K562 (cell line): ENCODE measurements at regions not wholly inside any gene's neighbourhood (a gene's known extent, or its start where the extent isn't known, plus 50 kb on each side); places are given as distances from the start of the nearest gene placed in this dataset.

Experiments used
- ATAC-seq: fragments of 200-7000 bp; cut with Tn5 transposase; 3 replicates; pipeline ENCODE4 v1.9.1; 2020; ENCODE audit warnings: moderate library complexity
- BruUV-seq: library from RNA; stranded (reverse); fragments of 400-500 nt; replicated peaks from 2 replicates; lab custom pipeline; 2021; lab: Mats Ljungman, UMichigan
- CTCF ChIA-PET: fragments of 300-600 bp; formaldehyde crosslinking; extraction: SDS; loops from one replicate; lab custom pipeline; 2021; ENCODE audit warnings: low intra/inter-chr PET ratio; lab: Yijun Ruan, JAX
- POLR2A ChIA-PET: fragments of 300-600, 350-650 bp; sonication (Branson Sonifier 250); formaldehyde crosslinking; extraction: SDS; loops from one replicate; lab custom pipeline; 2021; ENCODE audit warnings: antibody characterized with exemption, inconsistent platforms; lab: Yijun Ruan, JAX
- DNase-seq, 4 experiments: peaks; one replicate each; pipeline versions ENCODE4 v3.0.0 to v3.0.0-alpha.2; 2011 to 2018; ENCODE audit warnings: low spot score in 3 of 4, mixed read lengths in 3 of 4; ENCODE audit errors: extremely low read depth in 1 of 4
- FAIRE-seq: peaks from 2 replicates; lab custom pipeline; 2011; peaks lifted over from hg19 to GRCh38; lab: Jason Lieb, UNC
- H2AFZ ChIP-seq: 2 replicates; pipeline ENCODE4 v1.6.0; 2011; ENCODE audit warnings: low read depth, low read length, control low read depth, inconsistent platforms
- H3K27ac ChIP-seq: fragments of 200-600 bp; 3 replicates; pipeline ENCODE4 v1.8.0; 2011; ENCODE audit warnings: low read depth, mild to moderate bottlenecking, control low read depth, inconsistent platforms, low read length, moderate library complexity, mixed read lengths; ENCODE audit errors: extremely low read depth
- H3K27me3 ChIP-seq, 2 experiments: fragments of 300-600 bp in 1 of 2; 2 replicates in 1 of 2; 3 replicates in 1 of 2; pipeline versions ENCODE4 v1.6.0 to v1.8.0; 2011; ENCODE audit warnings: inconsistent platforms in 2 of 2, low read length in 2 of 2, mild to moderate bottlenecking in 1 of 2, mixed read lengths in 1 of 2, moderate library complexity in 1 of 2; ENCODE audit not compliant: control insufficient read depth in 2 of 2, insufficient read depth in 2 of 2
- H3K36me3 ChIP-seq: fragments of 300-600 bp; 3 replicates; pipeline ENCODE4 v1.8.0; 2011; ENCODE audit warnings: mild to moderate bottlenecking, low read length, inconsistent platforms; ENCODE audit not compliant: control insufficient read depth, insufficient read depth
- H3K4me1 ChIP-seq, 2 experiments: fragments of 200-600 bp in 1 of 2; replicated peaks in 1 of 2; 2 replicates in 1 of 2; 3 replicates in 1 of 2; pipeline versions ENCODE4 v1.5.1 to v1.8.0; 2011; ENCODE audit warnings: inconsistent platforms in 2 of 2, low read length in 2 of 2, mild to moderate bottlenecking in 1 of 2, mixed read lengths in 1 of 2, moderate library complexity in 1 of 2; ENCODE audit not compliant: control insufficient read depth in 2 of 2, insufficient read depth in 2 of 2
- H3K4me2 ChIP-seq: 2 replicates; pipeline ENCODE4 v1.6.1; 2011; ENCODE audit warnings: low read length, control low read depth, inconsistent platforms, mixed read lengths; ENCODE audit not compliant: insufficient read depth
- H3K4me3 ChIP-seq: fragments of 200-600 bp; sonication (generic), shearing (Covaris generic); 2 replicates; pipeline ENCODE4 v1.5.1; 2016; ENCODE audit warnings: control low read depth, inconsistent platforms
- H3K79me2 ChIP-seq: fragments of 200-600 bp; 3 replicates; pipeline ENCODE4 v1.8.0; 2011; ENCODE audit warnings: low read length, inconsistent platforms; ENCODE audit not compliant: control insufficient read depth, insufficient read depth
- H3K9ac ChIP-seq, 2 experiments: 2 replicates each; pipeline versions ENCODE4 v1.6.0 to v1.6.1; 2011; ENCODE audit warnings: low read depth in 2 of 2, low read length in 2 of 2, control low read depth in 1 of 2, inconsistent platforms in 1 of 2, mild to moderate bottlenecking in 1 of 2, mixed read lengths in 1 of 2; ENCODE audit not compliant: insufficient read depth in 1 of 2
- H3K9me1 ChIP-seq: one replicate; pipeline ENCODE4 v1.6.0; 2011; ENCODE audit warnings: inconsistent platforms, mild to moderate bottlenecking, low read length, moderate library complexity; ENCODE audit not compliant: control insufficient read depth, insufficient read depth
- H3K9me3 ChIP-seq: replicated peaks from 2 replicates; pipeline ENCODE4 v1.5.1; 2011; ENCODE audit warnings: low read depth, low read length, inconsistent platforms; ENCODE audit not compliant: control insufficient read depth, insufficient read depth
- H4K20me1 ChIP-seq: replicated peaks from 2 replicates; pipeline ENCODE4 v1.6.1; 2011; ENCODE audit warnings: low read length, inconsistent platforms, mixed read lengths; ENCODE audit not compliant: control insufficient read depth, insufficient read depth
- EP300 ChIP-seq: IDR thresholded peaks from 2 replicates; pipeline ENCODE4 v1.6.1; 2012; ENCODE audit warnings: low read length, improper control_type of control experiment
- JUND ChIP-seq, 2 experiments: IDR thresholded peaks; 2 replicates in 1 of 2; 3 replicates in 1 of 2; pipeline ENCODE4 v1.6.1; 2011; ENCODE audit warnings: borderline replicate concordance in 2 of 2, low read depth in 2 of 2, low read length in 2 of 2, improper control_type of control experiment in 1 of 2, missing biosample characterization in 1 of 2, missing genetic modification characterization in 1 of 2, missing genetic modification reagents in 1 of 2
- NFATC3 ChIP-seq: fragments of 450-650 bp; IDR thresholded peaks from 2 replicates; pipeline ENCODE4 v1.6.1; 2017; ENCODE audit warnings: mild to moderate bottlenecking
- NR2C1 ChIP-seq, 2 experiments: fragments of 450-650 bp; IDR thresholded peaks; 2 replicates each; pipeline ENCODE4 v1.6.1; 2017; ENCODE audit warnings: mild to moderate bottlenecking in 2 of 2, antibody characterized with exemption in 1 of 2, inconsistent platforms in 1 of 2, missing compliant biosample characterization in 1 of 2, missing genetic modification characterization in 1 of 2
- ZNF75A ChIP-seq: fragments of 450-650 bp; formaldehyde crosslinking; IDR thresholded peaks from 2 replicates; pipeline ENCODE4 v1.4.0; 2020; ENCODE audit warnings: mild to moderate bottlenecking
- WGBS: fragments of 100-300 bp; shearing (Covaris generic); methylation state at CpG from one replicate; pipeline ENCODE4 v1.1.6; 2016; ENCODE audit warnings: low coverage, mixed read lengths; ENCODE audit not compliant: insufficient coverage; ENCODE audit errors: missing lambda C conversion rate; 5-methylcytosine and 5-hydroxymethylcytosine counted together
- in situ Hi-C: fragments of 300-500 bp; cut with MboI; formaldehyde crosslinking; loops from 4 replicates; pipeline ENCODE4 v1.15.0; 2018; ENCODE audit warnings: inconsistent platforms, mixed read lengths
- intact Hi-C: fragments of 100-400 bp; cut with micrococcal nuclease; formaldehyde crosslinking; loops from 2 replicates; pipeline ENCODE4 v1.14.2; 2022
- TF ChIP-seq, protein P1 (sequence below): fragments of 250-450 bp; sonication (Bioruptor Pico); IDR thresholded peaks from 2 replicates; pipeline ENCODE4 v1.8.0; 2022; ENCODE audit warnings: inconsistent platforms
- TF ChIP-seq, protein P2 (sequence below), 2 experiments: IDR thresholded peaks in 1 of 2; conservative IDR thresholded peaks in 1 of 2; 2 replicates each; pipeline ENCODE4 v1.6.1; 2016; ENCODE audit warnings: low read depth in 2 of 2, mild to moderate bottlenecking in 1 of 2, missing compliant biosample characterization in 1 of 2, missing genetic modification characterization in 1 of 2, moderate library complexity in 1 of 2
- TF ChIP-seq, protein P3 (sequence below): fragments of 450-650 bp; IDR thresholded peaks from 2 replicates; pipeline ENCODE4 v1.6.1; 2016; ENCODE audit warnings: low read depth

DNA sequence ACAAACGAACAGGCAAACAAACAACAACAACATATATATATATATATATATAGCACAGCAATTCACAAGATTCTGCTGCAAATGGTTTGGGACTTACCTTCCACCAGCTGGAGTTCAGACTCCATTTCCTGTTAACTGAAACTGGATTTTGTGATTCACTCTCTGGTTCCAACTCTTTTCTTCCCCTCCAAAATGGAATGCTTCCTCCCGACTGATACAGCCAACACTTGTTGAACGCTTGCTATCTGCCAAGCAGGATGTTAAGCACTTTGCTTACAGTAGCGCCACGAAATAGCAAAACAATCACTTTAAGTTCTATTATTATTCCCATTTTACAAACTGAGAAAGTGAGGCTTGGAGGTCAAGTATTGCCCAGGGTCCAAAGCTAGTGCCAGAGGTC, 116.0 kb upstream of the TMEM132C start:
- no peaks in the 10 kb centered on the region for H3K9me3 ChIP-seq
- ATAC-seq (no peak), DNase-seq (no peak), FAIRE-seq (no peak)
- H2AFZ ChIP-seq = no peak overlapping the region
- ChIA-PET CTCF (no interaction called here), POLR2A (no interaction called here)
- H3K4me3 ChIP-seq = no peak overlapping the region
- no peaks in the 10 kb centered on the region for H3K9me1 ChIP-seq
- intact Hi-C loops = no loop called here
- no peaks in the 10 kb centered on the region for H3K4me1 ChIP-seq
- H3K27ac ChIP-seq = no peak overlapping the region
- H3K79me2 ChIP-seq = no peaks in the 10 kb centered on the region
- no peaks in the 10 kb centered on the region for H3K36me3 ChIP-seq
- no TSS peak for BruUV-seq
- in situ Hi-C loops = no loop called here
- H3K27me3 ChIP-seq = no peaks in the 10 kb centered on the region
- no peak overlapping the region for H3K9ac ChIP-seq
- H3K4me2 ChIP-seq = no peak overlapping the region
- WGBS = 0% methylated on average over 5 of the region's 5 CpGs
- no peaks in the 10 kb centered on the region for H4K20me1 ChIP-seq
- TF ChIP-seq, protein P1, sequence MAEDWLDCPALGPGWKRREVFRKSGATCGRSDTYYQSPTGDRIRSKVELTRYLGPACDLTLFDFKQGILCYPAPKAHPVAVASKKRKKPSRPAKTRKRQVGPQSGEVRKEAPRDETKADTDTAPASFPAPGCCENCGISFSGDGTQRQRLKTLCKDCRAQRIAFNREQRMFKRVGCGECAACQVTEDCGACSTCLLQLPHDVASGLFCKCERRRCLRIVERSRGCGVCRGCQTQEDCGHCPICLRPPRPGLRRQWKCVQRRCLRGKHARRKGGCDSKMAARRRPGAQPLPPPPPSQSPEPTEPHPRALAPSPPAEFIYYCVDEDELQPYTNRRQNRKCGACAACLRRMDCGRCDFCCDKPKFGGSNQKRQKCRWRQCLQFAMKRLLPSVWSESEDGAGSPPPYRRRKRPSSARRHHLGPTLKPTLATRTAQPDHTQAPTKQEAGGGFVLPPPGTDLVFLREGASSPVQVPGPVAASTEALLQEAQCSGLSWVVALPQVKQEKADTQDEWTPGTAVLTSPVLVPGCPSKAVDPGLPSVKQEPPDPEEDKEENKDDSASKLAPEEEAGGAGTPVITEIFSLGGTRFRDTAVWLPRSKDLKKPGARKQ (CRISPR knock-in tag) = no peak
- TF ChIP-seq, protein P2, sequence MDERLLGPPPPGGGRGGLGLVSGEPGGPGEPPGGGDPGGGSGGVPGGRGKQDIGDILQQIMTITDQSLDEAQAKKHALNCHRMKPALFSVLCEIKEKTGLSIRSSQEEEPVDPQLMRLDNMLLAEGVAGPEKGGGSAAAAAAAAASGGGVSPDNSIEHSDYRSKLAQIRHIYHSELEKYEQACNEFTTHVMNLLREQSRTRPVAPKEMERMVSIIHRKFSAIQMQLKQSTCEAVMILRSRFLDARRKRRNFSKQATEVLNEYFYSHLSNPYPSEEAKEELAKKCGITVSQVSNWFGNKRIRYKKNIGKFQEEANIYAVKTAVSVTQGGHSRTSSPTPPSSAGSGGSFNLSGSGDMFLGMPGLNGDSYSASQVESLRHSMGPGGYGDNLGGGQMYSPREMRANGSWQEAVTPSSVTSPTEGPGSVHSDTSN (CRISPR knock-in tag; IDR thresholded peaks at IDR 0.05; ENCODE audit: low read depth) = no peak
- TF ChIP-seq, protein P2 (tag; conservative IDR thresholded peaks at IDR 0.05; ENCODE audit: low read depth) = no peak
- no peak for TF ChIP-seq NFATC3
- no peak for TF ChIP-seq NR2C1 (IDR thresholded peaks at IDR 0.05)
- TF ChIP-seq NR2C1 (tag; IDR thresholded peaks at IDR 0.05) = no peak
- TF ChIP-seq, protein P3, sequence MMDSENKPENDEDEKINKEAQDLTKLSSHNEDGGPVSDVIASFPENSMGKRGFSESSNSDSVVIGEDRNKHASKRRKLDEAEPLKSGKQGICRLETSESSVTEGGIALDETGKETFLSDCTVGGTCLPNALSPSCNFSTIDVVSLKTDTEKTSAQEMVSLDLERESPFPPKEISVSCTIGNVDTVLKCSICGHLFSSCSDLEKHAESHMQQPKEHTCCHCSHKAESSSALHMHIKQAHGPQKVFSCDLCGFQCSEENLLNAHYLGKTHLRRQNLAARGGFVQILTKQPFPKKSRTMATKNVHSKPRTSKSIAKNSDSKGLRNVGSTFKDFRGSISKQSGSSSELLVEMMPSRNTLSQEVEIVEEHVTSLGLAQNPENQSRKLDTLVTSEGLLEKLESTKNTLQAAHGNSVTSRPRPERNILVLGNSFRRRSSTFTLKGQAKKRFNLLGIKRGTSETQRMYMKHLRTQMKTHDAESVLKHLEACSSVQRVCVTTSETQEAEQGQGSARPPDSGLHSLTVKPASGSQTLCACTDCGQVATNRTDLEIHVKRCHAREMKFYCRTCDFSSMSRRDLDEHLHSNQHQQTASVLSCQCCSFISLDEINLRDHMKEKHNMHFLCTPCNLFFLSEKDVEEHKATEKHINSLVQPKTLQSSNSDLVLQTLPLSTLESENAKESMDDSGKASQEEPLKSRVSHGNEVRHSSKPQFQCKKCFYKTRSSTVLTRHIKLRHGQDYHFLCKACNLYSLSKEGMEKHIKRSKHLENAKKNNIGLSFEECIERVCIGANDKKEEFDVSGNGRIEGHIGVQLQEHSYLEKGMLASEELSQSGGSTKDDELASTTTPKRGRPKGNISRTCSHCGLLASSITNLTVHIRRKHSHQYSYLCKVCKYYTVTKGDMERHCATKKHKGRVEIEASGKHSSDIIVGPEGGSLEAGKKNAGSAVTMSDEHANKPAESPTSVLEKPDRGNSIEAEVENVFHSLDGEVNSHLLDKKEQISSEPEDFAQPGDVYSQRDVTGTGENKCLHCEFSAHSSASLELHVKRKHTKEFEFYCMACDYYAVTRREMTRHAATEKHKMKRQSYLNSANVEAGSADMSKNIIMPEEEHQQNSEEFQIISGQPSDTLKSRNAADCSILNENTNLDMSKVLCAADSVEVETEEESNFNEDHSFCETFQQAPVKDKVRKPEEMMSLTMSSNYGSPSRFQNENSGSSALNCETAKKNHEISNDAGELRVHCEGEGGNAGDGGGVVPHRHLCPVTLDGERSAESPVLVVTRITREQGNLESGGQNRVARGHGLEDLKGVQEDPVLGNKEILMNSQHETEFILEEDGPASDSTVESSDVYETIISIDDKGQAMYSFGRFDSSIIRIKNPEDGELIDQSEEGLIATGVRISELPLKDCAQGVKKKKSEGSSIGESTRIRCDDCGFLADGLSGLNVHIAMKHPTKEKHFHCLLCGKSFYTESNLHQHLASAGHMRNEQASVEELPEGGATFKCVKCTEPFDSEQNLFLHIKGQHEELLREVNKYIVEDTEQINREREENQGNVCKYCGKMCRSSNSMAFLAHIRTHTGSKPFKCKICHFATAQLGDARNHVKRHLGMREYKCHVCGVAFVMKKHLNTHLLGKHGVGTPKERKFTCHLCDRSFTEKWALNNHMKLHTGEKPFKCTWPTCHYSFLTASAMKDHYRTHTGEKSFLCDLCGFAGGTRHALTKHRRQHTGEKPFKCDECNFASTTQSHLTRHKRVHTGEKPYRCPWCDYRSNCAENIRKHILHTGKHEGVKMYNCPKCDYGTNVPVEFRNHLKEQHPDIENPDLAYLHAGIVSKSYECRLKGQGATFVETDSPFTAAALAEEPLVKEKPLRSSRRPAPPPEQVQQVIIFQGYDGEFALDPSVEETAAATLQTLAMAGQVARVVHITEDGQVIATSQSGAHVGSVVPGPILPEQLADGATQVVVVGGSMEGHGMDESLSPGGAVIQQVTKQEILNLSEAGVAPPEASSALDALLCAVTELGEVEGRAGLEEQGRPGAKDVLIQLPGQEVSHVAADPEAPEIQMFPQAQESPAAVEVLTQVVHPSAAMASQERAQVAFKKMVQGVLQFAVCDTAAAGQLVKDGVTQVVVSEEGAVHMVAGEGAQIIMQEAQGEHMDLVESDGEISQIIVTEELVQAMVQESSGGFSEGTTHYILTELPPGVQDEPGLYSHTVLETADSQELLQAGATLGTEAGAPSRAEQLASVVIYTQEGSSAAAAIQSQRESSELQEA = no peak
- no peak for TF ChIP-seq ZNF75A
- TF ChIP-seq JUND (IDR thresholded peaks at IDR 0.05; ENCODE audit: borderline replicate concordance, low read depth, low read length) = no peak
- no peak for TF ChIP-seq JUND (tag; IDR thresholded peaks at IDR 0.05; ENCODE audit: borderline replicate concordance, low read depth, low read length)
- TF ChIP-seq EP300 = no peak
